ENCODE measurements at regions not wholly inside any gene's neighbourhood (a gene's known extent, or its start where the extent isn't known, plus 50 kb on each side); places are given as distances from the start of the nearest gene placed in this dataset.

- no peak for DNase-seq
- Mint-ChIP-seq H3K4me1 (no peaks in the 10 kb centered on the region), H3K9me3 (peaks cover 0 to 4% of the 10 kb centered on the region in 2 donors), H3K27ac (no peak overlapping the region), H3K27me3 (peaks cover 9 to 10% of the 10 kb centered on the region in 2 donors), H3K4me3 (no peak overlapping the region), H3K36me3 (no peaks in the 10 kb centered on the region)
- ATAC-seq (replicated peaks) = no peak
Measured at GRCh38 chr9:107103621-107104020, 179.5 kb upstream of the RAD23B start.

DNA sequence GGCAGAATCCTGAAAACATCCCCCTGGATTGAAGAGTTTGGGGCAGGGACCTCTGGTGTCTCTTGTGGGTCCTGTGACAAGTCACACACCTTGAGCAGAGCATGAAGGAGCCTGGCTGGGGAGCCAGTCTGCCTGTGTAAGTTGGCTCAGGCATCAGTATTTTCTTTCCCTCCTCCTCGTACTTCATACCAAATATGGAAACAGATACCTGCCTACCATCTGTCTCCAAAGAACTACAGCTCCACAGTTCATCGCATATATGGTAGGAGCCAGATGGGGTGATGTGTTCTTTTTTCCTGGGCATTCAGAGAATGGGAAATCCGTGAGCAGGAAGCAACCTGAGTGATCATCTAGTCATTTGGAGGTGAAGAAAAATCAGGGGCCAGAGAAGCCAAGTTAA lies 177.3 kb upstream of the RAD23B start:
- peaks cover 19 to 28% of the 10 kb centered on the region in 2 donors for H3K27me3 Mint-ChIP-seq
- DNase-seq (no peak), ATAC-seq (replicated peaks) (no peak)
- no peak overlapping the region for H3K27ac Mint-ChIP-seq
- no peaks in the 10 kb centered on the region for H3K36me3 Mint-ChIP-seq
- H3K4me3 Mint-ChIP-seq = no peak overlapping the region
- H3K9me3 Mint-ChIP-seq = no peaks in the 10 kb centered on the region
- no peaks in the 10 kb centered on the region for H3K4me1 Mint-ChIP-seq

- Mint-ChIP-seq H3K4me1 (no peaks in the 10 kb centered on the region), H3K4me3 (no peak overlapping the region), H3K27ac (no peak overlapping the region), H3K27me3 (peaks cover 16 to 28% of the 10 kb centered on the region in 2 donors), H3K9me3 (no peaks in the 10 kb centered on the region), H3K36me3 (no peaks in the 10 kb centered on the region)
- ATAC-seq (replicated peaks) = no peak
- DNase-seq = no peak
Measured at GRCh38 chr9:107106416-107106815, 176.7 kb upstream of the RAD23B start.

- Mint-ChIP-seq H3K4me1 (peaks cover 6 to 11% of the 10 kb centered on the region in 2 donors), H3K27me3 (peaks cover 20 to 39% of the 10 kb centered on the region in 2 donors), H3K9me3 (peaks cover 0 to 2% of the 10 kb centered on the region in 2 donors), H3K36me3 (no peaks in the 10 kb centered on the region), H3K27ac (no peak overlapping the region), H3K4me3 (no peak overlapping the region)
- no peak for DNase-seq
- ATAC-seq (replicated peaks) = no peak
Measured at GRCh38 chr9:107108342-107109130, 174.5 kb upstream of the RAD23B start.

DNA sequence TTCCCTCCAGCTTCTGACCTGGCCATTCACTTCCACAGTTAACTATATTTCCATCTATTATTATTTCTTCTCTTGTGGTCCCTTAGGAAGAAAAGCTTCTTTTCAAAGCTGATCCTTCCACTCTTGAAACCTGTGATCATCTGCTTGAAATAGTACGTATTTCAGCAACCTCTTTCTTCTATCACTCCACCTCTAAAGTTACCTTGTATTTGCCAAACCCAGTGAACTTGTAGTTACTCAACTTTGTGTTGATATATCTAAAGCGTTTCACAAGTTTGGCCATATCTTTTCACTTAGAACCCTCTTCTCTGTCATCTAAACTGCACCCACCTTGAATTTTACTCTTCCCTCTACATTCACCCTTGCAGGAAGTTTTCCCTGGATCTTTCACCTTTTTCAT lies 173.8 kb upstream of the RAD23B start:
- Mint-ChIP-seq H3K9me3 (peaks cover 0 to 2% of the 10 kb centered on the region in 2 donors), H3K4me3 (no peak overlapping the region), H3K27ac (no peak overlapping the region), H3K36me3 (no peaks in the 10 kb centered on the region), H3K4me1 (peaks cover 6 to 16% of the 10 kb centered on the region in 2 donors), H3K27me3 (peaks cover 24 to 39% of the 10 kb centered on the region in 2 donors)
- no peak for DNase-seq
- no peak for ATAC-seq (replicated peaks)

DNA sequence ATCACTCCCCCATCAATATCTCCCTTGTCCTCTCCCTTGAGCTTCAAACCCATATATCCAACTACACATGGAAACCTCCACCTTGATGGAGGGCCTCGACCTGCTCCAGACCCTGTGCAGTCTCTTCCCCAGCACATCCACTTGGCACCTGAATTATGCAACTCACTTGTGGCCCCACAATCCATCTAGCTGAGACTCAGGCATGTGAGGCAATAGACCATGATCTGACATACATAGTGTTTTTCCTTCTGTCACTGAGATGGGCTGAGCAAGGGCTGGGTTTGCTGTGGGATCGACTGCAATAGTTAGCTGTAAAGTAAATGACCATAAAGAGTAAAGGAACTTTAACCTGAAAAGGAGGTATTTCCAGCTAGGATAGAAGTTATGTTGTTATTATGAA lies 172.9 kb upstream of the RAD23B start:
- Mint-ChIP-seq H3K9me3 (peaks cover 0 to 2% of the 10 kb centered on the region in 2 donors), H3K36me3 (no peaks in the 10 kb centered on the region), H3K4me1 (peaks cover 8 to 17% of the 10 kb centered on the region in 2 donors), H3K27me3 (peaks cover 28 to 39% of the 10 kb centered on the region in 2 donors), H3K27ac (no peak overlapping the region), H3K4me3 (no peak overlapping the region)
- ATAC-seq (replicated peaks) (no peak), DNase-seq (no peak)

GRCh38 chr9:107112707-107113243 lies 170.3 kb upstream of the RAD23B start:
- Mint-ChIP-seq H3K9me3 (peaks cover 0 to 2% of the 10 kb centered on the region in 2 donors), H3K4me3 (no peak overlapping the region), H3K27ac (no peak overlapping the region), H3K4me1 (peaks cover 8 to 17% of the 10 kb centered on the region in 2 donors), H3K27me3 (peaks cover 35% of the 10 kb centered on the region in 2 donors), H3K36me3 (no peaks in the 10 kb centered on the region)
- peak; percentile 95 to 99 for ATAC-seq (replicated peaks)
- no peak for DNase-seq

- H3K27me3 Mint-ChIP-seq = peaks cover 17 to 30% of the 10 kb centered on the region in 2 donors
- peaks cover 2 to 4% of the 10 kb centered on the region in 2 donors for H3K4me1 Mint-ChIP-seq
- no peak for ATAC-seq (replicated peaks)
- no peak overlapping the region for H3K27ac Mint-ChIP-seq
- no peaks in the 10 kb centered on the region for H3K36me3 Mint-ChIP-seq
- DNase-seq = no peak
- H3K4me3 Mint-ChIP-seq = no peak overlapping the region
- H3K9me3 Mint-ChIP-seq = no peaks in the 10 kb centered on the region
Measured at GRCh38 chr9:107118863-107119624, 164.0 kb upstream of the RAD23B start.

DNA sequence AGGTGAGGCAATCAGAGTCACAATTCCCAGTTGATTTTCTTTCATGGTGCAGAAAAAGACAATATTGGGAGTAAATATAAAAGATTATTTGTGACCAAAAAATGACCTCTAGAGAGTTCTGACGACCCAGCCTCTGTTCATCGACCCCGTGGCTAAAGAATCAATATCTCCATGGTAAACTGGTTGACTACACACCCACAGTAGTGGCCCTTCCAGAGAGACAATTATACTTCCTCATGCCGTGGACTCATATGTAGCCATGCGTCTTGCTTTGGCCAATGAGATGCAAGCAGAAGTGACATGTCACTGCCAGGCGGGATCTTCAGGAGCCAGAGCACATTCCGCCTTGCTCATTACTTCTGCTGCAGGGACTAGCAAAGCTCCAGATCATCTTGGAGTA lies 163.3 kb upstream of the RAD23B start:
- ATAC-seq (replicated peaks) = no peak
- DNase-seq = no peak
- Mint-ChIP-seq H3K27ac (no peak overlapping the region), H3K9me3 (no peaks in the 10 kb centered on the region), H3K27me3 (peaks cover 20 to 25% of the 10 kb centered on the region in 2 donors), H3K4me1 (no peaks in the 10 kb centered on the region), H3K36me3 (no peaks in the 10 kb centered on the region), H3K4me3 (no peak overlapping the region)

- peaks cover 29 to 44% of the 10 kb centered on the region in 2 donors for H3K27me3 Mint-ChIP-seq
- no peak for ATAC-seq (replicated peaks)
- H3K9me3 Mint-ChIP-seq = no peaks in the 10 kb centered on the region
- no peak for DNase-seq
- H3K27ac Mint-ChIP-seq = no peak overlapping the region
- H3K36me3 Mint-ChIP-seq = no peaks in the 10 kb centered on the region
- H3K4me3 Mint-ChIP-seq = no peak overlapping the region
- H3K4me1 Mint-ChIP-seq = no peaks in the 10 kb centered on the region
Measured at GRCh38 chr9:107123389-107123788, 159.7 kb upstream of the RAD23B start.

- Mint-ChIP-seq H3K9me3 (no peaks in the 10 kb centered on the region), H3K4me1 (no peaks in the 10 kb centered on the region), H3K36me3 (no peaks in the 10 kb centered on the region), H3K27ac (no peak overlapping the region), H3K4me3 (no peak overlapping the region), H3K27me3 (peaks cover 23 to 38% of the 10 kb centered on the region in 2 donors)
- ATAC-seq (replicated peaks) (no peak), DNase-seq (no peak)
Measured at GRCh38 chr9:107127608-107128007, 155.5 kb upstream of the RAD23B start.

DNA sequence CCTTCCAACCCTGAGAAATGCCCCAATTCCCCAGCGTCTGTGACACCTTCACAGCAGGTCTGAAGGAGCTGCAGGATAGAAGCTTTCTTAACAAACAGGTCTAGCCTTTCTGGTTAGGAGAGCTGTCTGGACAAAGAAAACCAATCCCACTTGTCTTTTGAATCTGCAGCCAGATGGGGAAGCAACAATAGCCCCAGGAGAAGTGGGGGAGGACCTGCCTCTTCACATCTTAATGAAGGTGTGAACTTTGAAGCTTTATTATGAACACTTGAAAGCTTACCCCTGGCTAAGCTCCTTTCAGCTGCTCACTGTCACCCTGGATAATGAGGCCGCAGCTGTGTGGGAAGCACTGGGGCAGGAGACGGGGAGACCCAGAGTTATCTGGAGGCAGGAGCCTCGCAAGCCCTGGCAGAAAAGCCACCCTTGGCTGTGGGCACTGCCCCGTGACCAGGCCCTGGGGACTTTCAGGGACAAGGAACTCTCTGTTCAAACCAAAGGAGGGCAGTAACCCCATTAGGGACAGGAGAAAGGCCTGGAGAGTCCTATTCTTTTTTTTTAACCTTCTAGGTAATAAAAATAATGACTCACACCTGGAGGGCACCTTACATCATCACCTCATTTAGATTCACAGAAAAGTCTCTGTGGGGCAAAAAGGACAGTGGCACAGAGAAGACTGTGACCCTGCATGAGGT lies 151.8 kb upstream of the RAD23B start:
- no peak for DNase-seq
- no peak for ATAC-seq (replicated peaks)

GRCh38 chr9:107136296-107136695 lies 146.8 kb upstream of the RAD23B start:
- H3K4me3 Mint-ChIP-seq = no peak overlapping the region

More for the DNA sequence above, 151.8 kb upstream of the RAD23B start:
- H3K4me3 Mint-ChIP-seq = no peak overlapping the region
- no peak overlapping the region for H3K27ac Mint-ChIP-seq
- peaks cover 28 to 32% of the 10 kb centered on the region in 2 donors for H3K27me3 Mint-ChIP-seq
- H3K4me1 Mint-ChIP-seq = no peaks in the 10 kb centered on the region
- no peaks in the 10 kb centered on the region for H3K36me3 Mint-ChIP-seq
- no peaks in the 10 kb centered on the region for H3K9me3 Mint-ChIP-seq

GRCh38 chr9:107137495-107138202 lies 145.4 kb upstream of the RAD23B start:
- no peaks in the 10 kb centered on the region for H3K4me1 Mint-ChIP-seq
- DNase-seq (no peak), ATAC-seq (replicated peaks) (no peak)
- no peaks in the 10 kb centered on the region for H3K9me3 Mint-ChIP-seq
- H3K27ac Mint-ChIP-seq = no peak overlapping the region
- no peaks in the 10 kb centered on the region for H3K36me3 Mint-ChIP-seq
- H3K27me3 Mint-ChIP-seq = peaks cover 35 to 43% of the 10 kb centered on the region in 2 donors
- no peak overlapping the region for H3K4me3 Mint-ChIP-seq

More at GRCh38 chr9:107136296-107136695, 146.8 kb upstream of the RAD23B start:
- no peak for DNase-seq
- no peaks in the 10 kb centered on the region for H3K36me3 Mint-ChIP-seq
- H3K27me3 Mint-ChIP-seq = peaks cover 27 to 38% of the 10 kb centered on the region in 2 donors
- ATAC-seq (replicated peaks) = no peak
- H3K27ac Mint-ChIP-seq = no peak overlapping the region
- no peaks in the 10 kb centered on the region for H3K9me3 Mint-ChIP-seq
- H3K4me1 Mint-ChIP-seq = no peaks in the 10 kb centered on the region

Measured in stimulated activated naive B cell treated with anti-CD40 and anti-IgM and Interleukin-4, amounts not matched to agents 10 μg/mL and 1 μg/mL and 100 μg/mL, for 72 hours (primary cell).